GM12873 (cell line): ENCODE measurements at regions not wholly inside any gene's neighbourhood (a gene's known extent, or its start where the extent isn't known, plus 50 kb on each side); places are given as distances from the start of the nearest gene placed in this dataset.

Source experiments
- CTCF ChIP-seq: IDR thresholded peaks from 2 replicates; pipeline ENCODE4 v1.5.1; 2012; ENCODE audit warnings: low read depth, mild to moderate bottlenecking, moderate library complexity, low read length, control low read depth; ENCODE audit not compliant: insufficient read depth; ENCODE audit errors: missing control alignments

GRCh38 chrX:129125122-129125914, 398.0 kb downstream of the SMARCA1 start:
- no peak for TF ChIP-seq CTCF

GRCh38 chrX:129123795-129124194, 399.5 kb downstream of the SMARCA1 start:
- TF ChIP-seq CTCF = no peak

- TF ChIP-seq CTCF = no peak
These were observed 406.4 kb downstream of the SMARCA1 start for GRCh38 chrX:129116676-129117470.

- TF ChIP-seq CTCF = no peak
These were observed 407.4 kb downstream of the SMARCA1 start for GRCh38 chrX:129115935-129116334.

- peak; percentile 52 for TF ChIP-seq CTCF
These were observed 408.2 kb downstream of the SMARCA1 start for GRCh38 chrX:129115104-129115503.

GRCh38 chrX:129111081-129111798, 412.1 kb downstream of the SMARCA1 start:
- no peak for TF ChIP-seq CTCF

GRCh38 chrX:129108936-129109335, 414.4 kb downstream of the SMARCA1 start:
- TF ChIP-seq CTCF = no peak
